ENCODE measurements at regions not wholly inside any gene's neighbourhood (a gene's known extent, or its start where the extent isn't known, plus 50 kb on each side); places are given as distances from the start of the nearest gene placed in this dataset.

DNA sequence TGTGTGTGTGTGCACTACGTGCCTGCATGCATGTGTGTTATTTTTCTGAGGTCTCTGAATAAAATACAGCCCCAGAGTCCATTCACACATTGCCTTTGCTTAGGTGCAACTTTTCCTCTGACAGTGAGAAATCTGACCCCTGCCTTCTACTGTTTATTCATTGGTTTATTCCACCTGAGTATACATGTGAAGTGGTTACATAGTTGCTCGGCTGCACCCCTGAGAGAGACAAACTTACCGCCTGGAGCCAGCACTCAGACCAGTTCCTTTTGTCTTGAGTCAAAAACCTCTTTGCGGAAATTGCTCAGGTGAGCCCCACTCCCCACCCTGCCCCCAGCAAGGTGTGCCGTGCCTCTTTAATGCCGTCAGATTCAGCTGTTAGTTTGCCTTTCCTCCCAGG lies 363.6 kb downstream of the BRD1 start:
- intact Hi-C loops (cut with DNase I; ENCODE audit: low total_unique reads) = no loop called here
- Histone ChIP-seq H3K9me3 (no peaks in the 10 kb centered on the region), H3K4me3 (no peak overlapping the region), H3K36me3 (no peaks in the 10 kb centered on the region), H3K27me3 (replicated peaks in 1 of 7) (peaks cover 0 to 11% (median 0%) of the 10 kb centered on the region in 7 donors), H3K4me1 (no peaks in the 10 kb centered on the region), H3K27ac (no peak overlapping the region)
- no peak for DNase-seq
- WGBS, 5 donors = 88 to 99% (median 93%) methylated on average over 6 of the region's 6 CpGs
- TF ChIP-seq POLR2AphosphoS5 (IDR thresholded peaks at IDR 0.05) = no peak
- TF ChIP-seq, protein P1, sequence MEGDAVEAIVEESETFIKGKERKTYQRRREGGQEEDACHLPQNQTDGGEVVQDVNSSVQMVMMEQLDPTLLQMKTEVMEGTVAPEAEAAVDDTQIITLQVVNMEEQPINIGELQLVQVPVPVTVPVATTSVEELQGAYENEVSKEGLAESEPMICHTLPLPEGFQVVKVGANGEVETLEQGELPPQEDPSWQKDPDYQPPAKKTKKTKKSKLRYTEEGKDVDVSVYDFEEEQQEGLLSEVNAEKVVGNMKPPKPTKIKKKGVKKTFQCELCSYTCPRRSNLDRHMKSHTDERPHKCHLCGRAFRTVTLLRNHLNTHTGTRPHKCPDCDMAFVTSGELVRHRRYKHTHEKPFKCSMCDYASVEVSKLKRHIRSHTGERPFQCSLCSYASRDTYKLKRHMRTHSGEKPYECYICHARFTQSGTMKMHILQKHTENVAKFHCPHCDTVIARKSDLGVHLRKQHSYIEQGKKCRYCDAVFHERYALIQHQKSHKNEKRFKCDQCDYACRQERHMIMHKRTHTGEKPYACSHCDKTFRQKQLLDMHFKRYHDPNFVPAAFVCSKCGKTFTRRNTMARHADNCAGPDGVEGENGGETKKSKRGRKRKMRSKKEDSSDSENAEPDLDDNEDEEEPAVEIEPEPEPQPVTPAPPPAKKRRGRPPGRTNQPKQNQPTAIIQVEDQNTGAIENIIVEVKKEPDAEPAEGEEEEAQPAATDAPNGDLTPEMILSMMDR (IDR thresholded peaks at IDR 0.05 in 8 of 11, conservative IDR thresholded peaks at IDR 0.05 in 3 of 11) = no peak
- TF ChIP-seq POLR2A (IDR thresholded peaks at IDR 0.05) = no peak

DNA sequence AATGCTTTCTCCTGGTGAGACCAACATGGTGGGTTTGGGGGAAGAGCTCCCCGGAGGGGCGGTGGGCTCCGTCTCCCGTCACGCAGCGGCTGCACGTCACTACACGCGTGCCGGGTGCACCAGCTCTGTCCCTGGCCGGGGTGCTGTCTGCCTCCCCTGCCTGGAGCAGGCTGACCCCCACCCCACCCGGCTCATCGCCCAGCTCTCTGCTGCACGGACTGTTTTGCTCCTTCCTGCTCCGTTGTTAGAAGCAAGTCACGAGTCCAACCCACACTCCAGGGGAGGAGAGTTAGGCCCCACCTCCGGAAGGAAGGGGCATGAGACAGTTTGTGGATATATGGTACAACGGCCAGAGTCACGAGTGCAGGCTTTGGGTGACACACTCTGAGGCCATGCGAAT lies 364.9 kb downstream of the BRD1 start:
- Histone ChIP-seq H3K4me1 (no peaks in the 10 kb centered on the region), H3K36me3 (no peaks in the 10 kb centered on the region), H3K27me3 (replicated peaks in 1 of 7) (peaks cover 0 to 13% (median 0%) of the 10 kb centered on the region in 7 donors), H3K4me3 (no peak overlapping the region), H3K27ac (no peak overlapping the region), H3K9me3 (no peaks in the 10 kb centered on the region)
- no peak for DNase-seq
- 54 to 74% (median 71%) methylated on average over 11 to 20 of the region's 20 CpGs for WGBS, 5 donors
- intact Hi-C loops (cut with DNase I; ENCODE audit: low total_unique reads) = no loop called here
- TF ChIP-seq POLR2A (IDR thresholded peaks at IDR 0.05) (no peak), POLR2AphosphoS5 (IDR thresholded peaks at IDR 0.05) (peak in 1 of 3 donors; percentile 24)
- TF ChIP-seq, protein P1 (IDR thresholded peaks at IDR 0.05 in 8 of 11, conservative IDR thresholded peaks at IDR 0.05 in 3 of 11) = no peak

DNA sequence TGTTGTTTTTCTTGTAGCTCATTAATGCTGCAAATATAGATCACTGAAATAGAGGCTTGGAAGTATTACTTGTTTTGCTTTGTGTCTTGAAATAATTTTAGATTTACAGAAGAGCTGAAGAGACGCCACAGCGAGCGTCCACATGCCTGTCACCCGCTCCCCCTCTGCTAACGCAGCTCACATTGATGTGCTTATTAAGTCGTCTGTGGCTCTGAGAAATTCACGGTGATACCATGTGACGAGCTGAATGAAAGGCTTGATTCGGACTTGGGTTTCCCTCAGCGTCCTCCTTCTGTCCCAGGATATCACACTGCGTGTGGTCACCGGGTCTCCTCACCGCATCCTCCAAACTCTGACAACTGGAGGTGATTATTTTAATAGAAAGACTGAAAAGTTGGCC lies 365.4 kb downstream of the BRD1 start:
- Histone ChIP-seq H3K4me1 (no peaks in the 10 kb centered on the region), H3K9me3 (no peaks in the 10 kb centered on the region), H3K4me3 (no peak overlapping the region), H3K27me3 (replicated peaks in 1 of 7) (peaks cover 0 to 14% (median 0%) of the 10 kb centered on the region in 7 donors), H3K36me3 (no peaks in the 10 kb centered on the region), H3K27ac (no peak overlapping the region)
- TF ChIP-seq POLR2AphosphoS5 (IDR thresholded peaks at IDR 0.05) = no peak
- TF ChIP-seq, protein P1 (IDR thresholded peaks at IDR 0.05 in 8 of 11, conservative IDR thresholded peaks at IDR 0.05 in 3 of 11) = no peak
- no peak for TF ChIP-seq POLR2A (IDR thresholded peaks at IDR 0.05)
- 92 to 97% (median 95%) methylated on average over 13 of the region's 13 CpGs for WGBS, 5 donors
- DNase-seq = no peak
- intact Hi-C loops (cut with DNase I; ENCODE audit: low total_unique reads) = no loop called here

DNA sequence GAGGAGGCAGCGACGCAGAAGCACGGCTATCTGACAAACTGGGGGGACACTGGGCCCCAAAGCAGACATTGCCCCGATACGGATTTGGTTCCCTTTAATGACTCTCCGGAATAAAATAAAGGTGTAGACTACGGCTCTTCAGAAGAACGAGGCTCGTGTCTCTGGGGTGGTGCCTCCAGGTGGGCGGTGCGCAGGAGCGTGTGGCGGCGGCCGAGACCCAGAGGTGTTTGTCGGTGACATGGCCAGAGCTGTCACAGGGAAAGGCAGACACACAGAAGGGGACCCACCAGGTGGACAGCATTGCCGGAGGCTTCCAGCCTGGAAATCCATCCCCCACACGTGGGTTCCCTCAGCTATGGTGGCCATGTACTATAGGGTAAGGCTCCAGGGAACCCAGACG lies 366.0 kb downstream of the BRD1 start:
- H3K4me1 ChIP-seq = no peaks in the 10 kb centered on the region
- 89 to 97% (median 95%) methylated on average over 18 to 19 of the region's 19 CpGs for WGBS, 5 donors
- intact Hi-C loops (cut with DNase I; ENCODE audit: low total_unique reads) = no loop called here
- H3K27ac ChIP-seq = no peak overlapping the region
- no peaks in the 10 kb centered on the region for H3K9me3 ChIP-seq
- peaks cover 0 to 18% (median 0%) of the 10 kb centered on the region in 7 donors for H3K27me3 ChIP-seq (replicated peaks in 1 of 7)
- DNase-seq = no peak
- no peaks in the 10 kb centered on the region for H3K36me3 ChIP-seq
- TF ChIP-seq, protein P1 (IDR thresholded peaks at IDR 0.05 in 8 of 11, conservative IDR thresholded peaks at IDR 0.05 in 3 of 11) = no peak
- TF ChIP-seq POLR2A (IDR thresholded peaks at IDR 0.05) (no peak), POLR2AphosphoS5 (IDR thresholded peaks at IDR 0.05) (no peak)
- no peak overlapping the region for H3K4me3 ChIP-seq

Data from spleen (tissue), 11 donors.